GM18861 (cell line): ENCODE measurements at regions not wholly inside any gene's neighbourhood (a gene's known extent, or its start where the extent isn't known, plus 50 kb on each side); places are given as distances from the start of the nearest gene placed in this dataset.

ENCODE experiments used
- ATAC-seq: cut with Tn5 transposase; IDR thresholded peaks from one replicate; pipeline ENCODE4 v1.9.1; 2021; ENCODE audit not compliant: unreplicated experiment

DNA sequence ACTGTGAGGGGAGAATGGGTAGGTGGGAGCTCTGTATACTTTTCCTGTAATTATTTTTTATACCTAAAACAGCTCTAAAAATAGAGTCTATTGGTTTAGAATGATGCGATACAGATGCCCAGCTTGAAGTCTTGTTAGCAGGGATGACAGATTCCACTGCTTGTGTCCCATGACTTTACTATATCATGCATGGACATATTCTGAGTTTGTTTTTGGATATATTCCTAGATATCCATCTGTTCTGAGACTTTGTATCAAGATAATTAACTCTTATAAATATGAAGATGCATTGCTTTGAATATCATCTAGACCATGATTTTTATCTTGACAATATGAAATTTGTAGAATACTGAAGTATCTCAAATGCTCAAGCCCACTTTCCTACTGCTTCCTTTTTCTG, 1058.1 kb downstream of the RAPGEF2 start:
- no peak for ATAC-seq

DNA sequence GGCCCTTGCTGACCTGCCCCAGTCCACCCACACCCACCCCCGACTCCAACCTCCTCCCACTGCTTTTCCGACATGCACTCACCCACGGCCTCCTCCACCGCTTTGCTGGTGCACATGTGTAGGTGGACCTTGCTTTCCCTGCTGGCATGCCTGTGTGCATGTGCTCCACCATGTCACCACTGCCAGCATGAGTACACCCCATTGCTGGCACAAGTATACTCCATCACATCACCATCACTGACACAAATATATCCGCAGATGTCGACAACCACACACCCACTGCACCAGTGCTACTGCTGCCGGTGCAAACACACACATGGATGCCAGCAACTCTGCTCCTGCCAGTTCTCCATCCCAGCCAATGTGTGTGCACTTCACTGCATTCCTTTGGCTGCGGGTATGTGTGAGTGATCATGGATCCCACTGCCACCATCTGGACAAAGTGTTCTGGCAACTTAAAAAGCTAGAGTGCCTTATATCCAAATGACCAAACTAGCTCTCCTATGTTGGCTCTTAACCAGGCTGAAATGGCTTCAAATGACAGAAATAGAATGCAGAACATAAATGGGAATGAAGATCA, 1072.3 kb downstream of the RAPGEF2 start:
- no peak for ATAC-seq

DNA sequence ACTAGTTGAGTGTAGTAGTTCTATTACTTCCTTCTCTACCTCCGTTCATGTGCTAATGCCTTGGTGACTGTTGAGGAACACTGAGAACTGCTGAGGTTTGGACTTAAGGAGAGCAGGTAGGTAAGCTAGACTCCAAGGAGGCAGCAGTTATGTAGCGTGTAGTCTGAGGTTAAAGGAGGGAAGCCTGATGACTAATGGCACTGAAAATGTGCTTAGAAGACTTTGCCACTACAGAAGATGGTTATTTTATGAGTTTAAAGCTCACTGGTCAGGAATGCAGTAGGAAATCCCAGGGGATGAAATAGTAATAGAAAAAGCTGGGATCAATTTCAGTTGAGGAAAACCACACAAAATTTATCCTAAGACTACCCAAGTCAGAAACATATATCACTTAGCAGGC, 1077.3 kb downstream of the RAPGEF2 start:
- no peak for ATAC-seq

DNA sequence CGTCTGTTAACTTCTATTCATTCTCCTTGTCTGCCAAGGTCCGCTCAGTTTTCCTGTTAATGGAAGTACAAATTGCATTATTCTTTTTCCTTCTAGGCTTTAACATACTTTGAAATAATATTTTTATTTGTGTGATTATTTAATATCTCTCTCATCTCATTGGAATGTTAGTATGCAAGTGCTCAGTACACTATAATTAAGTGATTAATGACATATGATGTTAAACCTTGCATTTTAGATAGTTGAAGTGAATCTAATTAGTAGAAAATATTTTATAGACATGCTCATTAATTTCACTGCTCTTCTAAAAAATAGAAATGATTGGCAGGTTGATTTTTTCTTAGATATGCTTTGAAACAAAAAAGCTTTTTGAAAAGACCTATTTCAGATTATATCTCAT, 1079.8 kb downstream of the RAPGEF2 start:
- ATAC-seq = no peak

DNA sequence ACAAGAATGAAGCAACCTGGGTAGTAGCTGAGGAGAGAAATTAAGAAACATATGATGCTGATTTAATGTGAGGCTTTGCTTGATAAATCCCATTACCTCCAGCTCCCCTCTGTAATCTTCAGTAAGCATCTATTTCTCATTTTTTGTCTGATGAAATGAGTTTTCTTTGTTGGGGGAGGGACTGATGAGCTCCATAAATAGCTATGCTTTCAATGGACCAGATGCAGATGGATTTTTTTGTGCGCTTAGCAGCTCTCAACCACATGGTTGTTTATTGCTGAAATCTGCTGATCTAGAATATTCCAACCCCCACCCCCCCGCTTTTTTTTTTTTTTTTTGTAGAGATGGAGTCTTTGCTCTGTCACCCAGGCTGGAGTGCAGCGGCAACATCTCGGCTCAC, 1082.0 kb downstream of the RAPGEF2 start:
- ATAC-seq = no peak

DNA sequence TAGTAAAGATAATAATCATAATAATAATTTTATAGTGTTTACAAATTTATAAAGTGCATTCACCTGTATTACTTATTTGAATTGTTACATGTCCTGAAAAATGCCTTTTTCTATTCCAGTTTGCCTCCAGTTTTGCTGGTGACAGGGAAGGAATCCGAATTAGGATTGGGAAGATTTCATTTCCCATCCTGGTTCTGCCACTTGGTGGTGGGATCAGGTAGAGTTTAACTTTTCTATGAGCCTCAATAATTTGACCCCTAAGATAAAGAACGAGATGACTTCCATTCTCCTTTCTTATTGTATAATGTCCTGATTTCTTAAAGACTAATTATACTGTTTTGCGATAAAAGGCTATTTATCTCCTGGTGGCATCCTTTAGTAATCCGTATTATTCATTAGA, 1090.9 kb downstream of the RAPGEF2 start:
- ATAC-seq = no peak

DNA sequence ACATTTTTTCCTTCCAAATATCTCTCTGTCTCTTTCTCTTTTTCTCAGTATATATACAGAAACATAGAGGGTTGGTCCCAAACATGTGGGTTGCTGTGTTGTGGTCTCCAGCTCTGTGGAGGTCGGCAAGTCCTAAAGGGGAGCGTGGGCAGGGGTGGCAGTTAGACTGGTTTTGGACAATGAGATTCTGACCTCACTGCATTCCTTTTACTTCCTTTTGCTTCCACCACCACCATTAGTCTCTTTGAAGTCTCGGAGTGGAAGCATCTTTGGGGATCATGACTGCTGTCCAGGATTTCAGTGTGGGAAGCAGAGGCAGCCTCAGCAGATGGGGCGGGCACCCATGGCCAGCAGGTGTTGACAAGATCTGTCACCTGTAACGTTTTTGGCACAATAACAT, 1091.8 kb downstream of the RAPGEF2 start:
- no peak for ATAC-seq

DNA sequence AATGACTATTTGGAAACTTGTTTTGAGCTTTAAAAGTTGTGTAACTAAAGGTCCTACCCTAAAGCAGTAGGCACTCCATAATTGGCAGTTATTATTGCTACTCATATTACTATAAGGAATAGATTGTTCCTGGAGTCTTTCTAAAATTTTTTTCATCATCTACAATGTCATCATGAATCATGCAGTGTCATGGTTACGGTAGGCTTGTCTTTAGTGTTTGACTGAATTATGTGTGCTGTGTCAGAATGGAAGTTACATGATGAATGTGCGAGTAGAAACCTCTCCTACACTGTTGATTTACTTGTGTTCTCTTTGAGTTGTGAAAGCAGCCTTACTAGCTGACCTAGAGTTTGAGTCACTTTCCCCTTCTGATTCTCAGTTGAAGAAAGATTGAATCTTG, 1099.9 kb downstream of the RAPGEF2 start:
- peak; percentile 78 for ATAC-seq

DNA sequence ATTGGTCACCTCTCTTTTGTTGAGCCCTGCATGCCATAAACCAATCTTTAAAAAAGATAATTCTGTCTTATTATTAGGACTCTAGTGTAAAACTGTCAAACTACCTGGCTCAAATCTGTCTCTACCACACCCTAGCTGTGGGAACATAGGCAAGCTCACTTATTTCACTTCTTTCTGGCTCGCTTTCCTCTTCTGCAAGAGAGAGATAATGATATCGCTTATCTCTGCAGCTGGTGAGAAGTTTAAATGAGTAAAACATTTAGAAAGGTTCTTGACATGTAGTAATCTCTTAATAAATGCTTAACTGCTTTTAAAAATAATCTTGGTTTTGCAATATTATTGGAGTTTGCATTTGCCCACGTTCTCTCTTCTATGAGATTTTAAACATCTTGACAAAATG, 1109.2 kb downstream of the RAPGEF2 start:
- no peak for ATAC-seq

DNA sequence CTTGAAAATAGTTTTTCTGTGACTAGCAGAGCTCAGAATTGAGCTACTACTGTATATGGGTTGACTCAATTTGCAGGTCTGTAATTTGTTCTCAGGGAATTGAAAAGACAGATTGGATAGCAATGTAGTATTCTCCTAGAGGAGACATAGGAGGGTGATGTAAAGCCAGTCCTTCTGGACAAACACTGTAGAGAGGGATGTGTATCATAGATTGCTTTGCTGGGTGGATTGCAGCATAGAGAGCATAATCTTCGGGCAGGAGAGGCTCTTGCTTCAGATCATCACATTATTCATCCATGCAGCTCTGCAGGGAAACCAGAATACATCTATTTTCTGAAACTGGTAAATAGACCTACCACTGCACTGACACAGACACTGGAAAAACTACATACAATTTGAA, 1110.5 kb downstream of the RAPGEF2 start:
- no peak for ATAC-seq

DNA sequence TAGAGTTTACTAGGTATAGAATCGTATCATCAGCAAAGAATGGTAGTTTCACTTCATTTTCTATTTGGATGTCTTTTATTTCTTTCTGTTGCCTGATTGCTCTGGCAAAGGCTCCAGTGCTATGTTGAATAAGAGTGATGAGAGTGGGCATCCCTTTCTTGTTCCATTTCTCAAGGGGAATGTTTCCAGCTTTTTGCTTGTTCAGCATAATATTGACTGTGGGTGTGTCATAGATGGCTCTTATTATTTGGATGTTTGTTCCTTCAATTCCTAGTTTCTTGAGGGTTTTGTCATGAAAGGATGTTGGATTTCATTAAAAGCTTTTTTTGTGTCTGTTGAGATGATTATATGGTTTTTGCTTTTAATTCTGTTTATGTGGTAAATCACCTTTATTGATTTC, 1114.5 kb downstream of the RAPGEF2 start:
- no peak for ATAC-seq

DNA sequence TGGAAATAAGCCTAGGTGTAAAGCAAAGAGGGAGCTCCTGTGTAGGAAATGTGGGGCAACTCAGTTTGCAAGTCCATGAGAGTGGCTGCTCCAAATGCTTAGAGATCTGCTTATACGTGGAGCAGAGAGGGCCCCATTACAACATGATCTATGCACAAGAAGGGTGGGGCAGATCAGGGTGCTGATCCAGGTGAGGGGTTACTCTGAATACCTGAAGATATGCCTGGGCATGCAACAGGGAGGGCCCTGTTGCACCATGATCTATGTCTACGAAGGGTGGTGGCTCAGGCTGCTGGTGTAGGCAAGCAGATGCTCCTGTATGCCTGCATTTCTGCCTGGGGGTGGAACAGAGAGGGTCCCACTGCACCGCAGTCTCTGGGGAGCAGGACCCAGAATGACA, 1121.2 kb downstream of the RAPGEF2 start:
- ATAC-seq = no peak

DNA sequence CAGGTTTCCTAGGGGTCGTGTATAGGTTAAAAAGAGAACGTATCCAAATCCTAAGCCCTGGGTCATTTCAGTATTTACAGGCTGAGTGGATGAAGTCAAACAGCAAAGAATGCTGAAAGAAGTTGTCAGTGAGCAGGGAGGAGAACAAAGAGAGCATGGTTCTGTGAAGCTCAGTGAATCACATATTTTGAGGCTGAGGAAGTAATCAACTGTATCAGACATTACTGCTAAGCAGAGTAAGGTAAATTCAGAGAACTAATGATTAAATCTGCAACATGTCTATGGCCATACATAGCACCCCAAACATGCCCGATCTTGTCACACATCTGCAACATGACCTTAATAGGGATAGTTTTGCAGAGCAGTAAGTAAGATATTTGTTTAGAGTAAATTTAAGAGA, 1130.3 kb downstream of the RAPGEF2 start:
- no peak for ATAC-seq

DNA sequence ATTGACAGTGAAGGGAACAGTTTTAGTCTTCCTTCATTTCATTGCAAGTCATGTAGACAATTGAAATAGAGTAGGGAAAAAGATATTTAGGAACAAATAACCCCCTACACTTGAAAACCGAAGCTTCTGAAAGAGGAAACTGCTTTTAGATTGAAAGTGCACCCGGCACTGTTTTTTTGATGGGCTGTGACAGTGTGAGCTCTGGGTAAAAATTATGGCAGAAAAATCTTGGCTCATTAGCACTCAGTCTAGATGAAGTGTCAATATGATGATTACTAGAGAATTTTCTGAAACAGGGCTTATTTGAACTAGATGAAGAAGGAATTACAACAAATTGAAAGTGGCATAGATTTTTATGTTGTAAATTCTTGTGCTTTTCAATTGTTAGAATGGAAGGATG, 1132.4 kb downstream of the RAPGEF2 start:
- ATAC-seq = no peak

DNA sequence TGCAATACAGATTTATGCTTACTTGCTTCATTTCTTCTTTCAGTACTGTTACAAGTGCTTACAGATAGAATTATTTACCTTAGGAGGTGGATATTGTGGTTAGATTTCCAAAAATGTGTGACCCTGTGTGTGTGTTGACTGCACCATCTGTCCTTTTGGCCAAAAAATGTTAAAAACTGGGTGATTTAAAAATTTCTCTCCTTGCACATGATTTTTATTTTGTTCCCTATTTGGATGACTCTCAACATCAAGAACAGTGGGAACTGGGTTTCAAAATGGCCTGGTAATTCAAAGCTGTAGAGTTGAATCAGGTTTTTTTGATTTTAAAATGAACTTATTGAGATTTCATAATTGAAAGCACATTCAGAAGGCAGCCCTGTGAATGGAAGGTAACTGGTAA, 1132.9 kb downstream of the RAPGEF2 start:
- ATAC-seq = no peak

DNA sequence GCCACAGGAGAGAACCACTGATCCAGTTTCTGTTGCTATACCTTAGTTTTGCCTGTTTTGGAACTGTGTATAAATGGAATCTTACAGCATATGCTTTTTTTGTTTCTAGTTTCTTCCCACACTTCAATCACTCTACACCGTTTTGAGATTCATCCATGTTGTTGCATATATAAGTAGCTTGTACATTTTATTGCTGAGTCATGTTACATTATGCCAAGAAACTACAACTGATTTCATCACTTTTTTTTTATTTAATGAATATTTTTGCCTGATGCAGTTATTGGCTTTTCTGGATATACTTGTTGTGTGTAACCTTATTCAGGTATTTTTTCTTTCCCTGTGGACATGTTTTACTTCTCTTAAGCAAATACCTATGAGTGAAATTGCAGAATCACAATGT, 1135.9 kb downstream of the RAPGEF2 start:
- ATAC-seq = no peak

DNA sequence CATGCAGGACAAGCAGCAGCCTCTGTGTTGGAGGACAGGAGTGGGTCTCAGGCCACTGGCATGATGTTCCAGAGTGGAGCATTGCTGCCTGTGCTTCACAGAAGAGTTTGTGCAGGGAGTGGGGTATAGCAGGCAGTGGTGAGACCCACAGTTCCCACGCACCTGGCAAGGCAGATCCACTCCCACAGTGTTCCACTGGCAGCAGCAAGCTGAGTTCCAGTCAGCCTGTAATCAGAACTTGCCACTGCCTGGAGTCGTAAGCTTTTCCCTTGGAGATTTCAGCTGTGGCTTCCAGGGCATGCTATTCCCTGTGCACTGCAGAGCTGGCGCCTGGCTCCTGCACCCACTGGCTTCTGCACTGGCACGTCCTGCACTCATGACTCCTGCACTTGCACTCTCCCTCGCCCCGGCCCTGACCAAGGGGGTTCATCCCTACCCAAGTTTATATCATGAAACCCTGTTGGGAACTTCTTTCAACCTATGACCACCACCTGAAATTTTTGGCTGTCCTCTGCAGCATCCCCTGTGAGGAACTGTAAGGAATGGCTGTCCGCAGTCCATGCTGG, 1144.3 kb downstream of the RAPGEF2 start:
- ATAC-seq = no peak

DNA sequence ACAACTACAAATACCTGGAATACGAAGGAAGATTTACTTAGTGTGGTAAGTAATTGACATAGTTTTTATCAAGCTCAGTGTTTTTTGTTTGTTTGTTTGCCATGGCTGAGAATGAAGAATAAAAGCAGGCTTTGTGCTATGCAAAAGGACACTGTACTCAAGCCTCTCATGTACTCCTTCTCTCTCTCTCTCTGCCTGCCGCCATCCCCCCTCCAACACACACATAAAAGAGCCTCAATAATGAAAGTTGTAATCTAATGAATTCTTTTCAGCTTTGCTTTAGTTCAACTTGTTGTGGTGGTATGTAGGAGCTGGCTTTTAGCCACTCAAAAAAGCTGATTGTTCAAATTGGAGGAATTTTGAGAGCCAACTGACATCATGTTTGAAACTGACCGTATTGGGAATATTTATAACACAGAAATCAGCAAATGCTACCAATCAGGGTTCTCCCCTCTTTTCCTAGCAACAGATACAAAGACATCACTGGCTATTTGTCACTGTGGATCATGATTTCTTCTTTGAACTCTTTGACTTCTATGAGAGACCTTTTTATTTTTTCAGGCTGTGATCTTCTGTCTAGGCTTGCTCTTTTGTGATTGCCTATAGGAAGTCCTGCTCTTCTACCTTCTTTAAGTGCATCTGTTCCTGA, 1148.8 kb downstream of the RAPGEF2 start:
- no peak for ATAC-seq

DNA sequence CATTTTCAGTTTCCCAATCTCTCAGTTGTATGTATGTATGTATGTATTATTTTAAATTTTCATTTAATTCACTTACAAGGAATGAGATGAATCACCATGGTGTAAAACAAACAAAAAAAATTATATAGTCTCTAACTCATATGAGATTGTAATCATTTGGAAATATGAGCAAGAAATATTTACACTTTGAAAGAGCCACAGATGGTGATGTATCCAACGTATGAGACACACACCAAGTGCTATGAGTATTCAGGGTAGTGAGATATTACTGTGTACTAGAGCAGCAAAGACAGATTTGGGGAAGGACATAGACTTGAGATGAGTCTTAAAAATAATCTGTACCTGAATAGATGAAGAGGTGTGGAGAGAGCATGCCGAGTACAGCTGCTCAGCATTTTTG, 1154.4 kb downstream of the RAPGEF2 start:
- no peak for ATAC-seq

DNA sequence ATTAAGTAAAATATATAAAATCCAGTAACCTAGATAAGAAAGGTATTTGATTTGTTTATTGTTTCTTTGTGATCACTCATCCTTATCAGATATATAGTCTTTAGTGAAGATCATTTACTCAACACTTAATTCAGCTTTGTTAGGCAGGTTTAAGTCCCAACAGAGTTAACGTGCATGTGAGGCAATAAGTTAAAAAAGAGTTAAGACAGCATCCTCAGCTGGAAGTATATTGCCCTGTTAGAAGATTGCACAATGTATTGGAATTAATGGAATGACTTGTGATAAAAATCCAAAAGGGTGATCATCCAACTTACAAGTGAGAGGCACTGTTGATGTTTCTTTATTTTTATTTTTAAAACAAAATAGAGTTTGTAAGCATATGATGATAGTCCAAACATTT, 1162.1 kb downstream of the RAPGEF2 start:
- ATAC-seq = no peak

DNA sequence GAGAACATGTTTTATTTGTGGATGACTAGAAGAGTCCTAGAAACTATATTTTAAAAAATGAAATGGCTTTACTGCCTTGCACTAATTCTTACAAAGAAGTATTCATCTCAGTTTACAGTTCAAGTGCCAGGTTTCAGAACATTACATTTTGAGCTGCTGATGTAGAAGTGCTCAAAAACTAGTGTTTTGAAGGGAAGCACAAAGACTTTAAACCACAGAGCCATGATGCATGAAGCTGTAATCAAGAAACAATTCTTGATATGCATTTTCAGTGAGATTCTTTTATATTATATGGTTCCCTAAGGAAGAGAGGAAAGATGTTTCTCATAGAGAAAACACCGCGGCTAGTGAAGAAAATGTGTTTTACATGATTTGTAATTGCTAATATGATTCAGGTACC, 1163.0 kb downstream of the RAPGEF2 start:
- ATAC-seq = no peak

DNA sequence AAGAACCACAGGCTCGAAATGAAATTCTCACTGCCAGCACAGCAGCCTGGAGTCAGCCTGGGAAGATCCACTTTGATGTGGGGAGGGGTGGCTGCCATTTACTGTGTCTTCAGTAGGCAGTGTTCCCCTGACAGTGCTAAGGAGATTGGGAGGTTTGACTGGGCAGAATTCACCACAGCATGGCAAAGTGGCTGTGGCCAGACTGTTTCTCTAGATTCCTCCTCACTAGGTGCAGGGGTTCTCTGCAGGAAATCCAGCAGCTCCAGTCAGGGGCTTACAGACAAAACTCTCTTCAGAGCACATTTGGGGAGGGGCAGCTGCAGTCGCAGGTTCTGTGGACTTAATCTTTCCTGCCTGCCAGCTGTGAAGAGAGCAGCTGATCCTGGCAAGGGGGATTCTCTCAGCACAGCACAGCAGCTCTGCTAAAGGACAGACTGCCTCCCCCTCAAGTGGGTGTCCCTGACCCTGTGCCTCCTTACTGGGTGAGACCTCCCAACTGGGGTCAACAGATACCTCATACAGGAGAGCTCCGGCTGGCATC, 1174.0 kb downstream of the RAPGEF2 start:
- ATAC-seq = no peak

DNA sequence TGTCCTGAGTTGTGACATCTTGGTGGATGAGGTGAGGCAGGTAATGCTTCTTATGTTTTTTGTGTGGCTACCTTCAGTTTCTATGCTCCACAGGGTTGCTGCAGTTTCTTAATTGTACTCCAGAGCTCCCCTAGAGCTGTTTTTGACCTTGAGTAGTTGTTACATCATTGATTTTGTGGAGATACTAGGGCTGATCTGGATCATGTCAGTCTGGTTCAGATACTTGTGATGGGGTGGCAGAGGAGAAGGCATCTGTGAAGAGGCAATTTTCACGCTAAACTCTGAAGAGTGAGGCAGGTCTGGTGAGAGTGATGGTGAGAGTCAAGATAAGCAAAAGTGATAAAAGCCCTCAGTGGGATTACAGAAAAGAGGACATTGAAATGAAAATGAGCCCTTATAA, 1180.2 kb downstream of the RAPGEF2 start:
- ATAC-seq = no peak
